Bronchial epithelial cell (primary cell): ENCODE measurements at regions not wholly inside any gene's neighbourhood (a gene's known extent, or its start where the extent isn't known, plus 50 kb on each side); places are given as distances from the start of the nearest gene placed in this dataset.

Experiments
- DNase-seq: peaks from one replicate; pipeline ENCODE4 v3.0.0-alpha.2; 2010; ENCODE audit warnings: low read depth
- FAIRE-seq: peaks from 2 replicates; lab custom pipeline; 2011; peaks lifted over from hg19 to GRCh38; lab: Jason Lieb, UNC
- H3K27me3 ChIP-seq: 2 replicates; pipeline ENCODE4 v1.5.1; 2011; ENCODE audit warnings: low read length; ENCODE audit not compliant: control insufficient read depth, insufficient read depth
- H3K36me3 ChIP-seq: 2 replicates; pipeline ENCODE4 v1.5.1; 2011; ENCODE audit warnings: low read length; ENCODE audit not compliant: control insufficient read depth, insufficient read depth
- H3K4me3 ChIP-seq: 2 replicates; pipeline ENCODE4 v1.5.1; 2011; ENCODE audit warnings: mild to moderate bottlenecking, low read depth, low read length, control low read depth
- CTCF ChIP-seq: IDR thresholded peaks from 2 replicates; pipeline ENCODE4 v1.5.1; 2011; ENCODE audit warnings: mild to moderate bottlenecking, moderate library complexity, low read length, control low read depth, inconsistent platforms; ENCODE audit not compliant: insufficient read depth, severe bottlenecking

GRCh38 chr13:34345258-34345965 lies 527.5 kb downstream of the RFC3 start:
- TF ChIP-seq CTCF: no peak
- no peaks in the 10 kb centered on the region for H3K36me3 ChIP-seq
- no peak overlapping the region for H3K4me3 ChIP-seq
- DNase-seq: no peak
- H3K27me3 ChIP-seq: no peaks in the 10 kb centered on the region
- no peak for FAIRE-seq

- DNase-seq (no peak), FAIRE-seq (no peak)
- Histone ChIP-seq H3K27me3 (no peaks in the 10 kb centered on the region), H3K4me3 (no peak overlapping the region), H3K36me3 (no peaks in the 10 kb centered on the region)
- no peak for TF ChIP-seq CTCF
Observed at GRCh38 chr13:34346626-34347025, 528.7 kb downstream of the RFC3 start.

GRCh38 chr13:34347784-34348573 lies 530.0 kb downstream of the RFC3 start:
- Histone ChIP-seq H3K36me3 (no peaks in the 10 kb centered on the region), H3K4me3 (no peak overlapping the region), H3K27me3 (no peaks in the 10 kb centered on the region)
- DNase-seq (peak; percentile 83), FAIRE-seq (no peak)
- no peak for TF ChIP-seq CTCF

GRCh38 chr13:34349091-34349722 lies 531.3 kb downstream of the RFC3 start:
- DNase-seq: peak; percentile 58
- H3K36me3 ChIP-seq: no peaks in the 10 kb centered on the region
- H3K4me3 ChIP-seq: no peak overlapping the region
- no peak for TF ChIP-seq CTCF
- no peaks in the 10 kb centered on the region for H3K27me3 ChIP-seq
- FAIRE-seq: peak; percentile 58

- no peaks in the 10 kb centered on the region for H3K36me3 ChIP-seq
- H3K4me3 ChIP-seq: no peak overlapping the region
- no peaks in the 10 kb centered on the region for H3K27me3 ChIP-seq
- FAIRE-seq: no peak
- TF ChIP-seq CTCF: no peak
- DNase-seq: no peak
Observed at GRCh38 chr13:34350671-34351070, 532.7 kb downstream of the RFC3 start.
